HCT116 (cell line): ENCODE measurements at regions not wholly inside any gene's neighbourhood (a gene's known extent, or its start where the extent isn't known, plus 50 kb on each side); places are given as distances from the start of the nearest gene placed in this dataset.

Experiments used
- ATAC-seq: fragments of 200-7000 bp; cut with Tn5 transposase; 2 replicates; pipeline ENCODE4 v1.9.1; 2020; ENCODE audit warnings: mild to moderate bottlenecking, moderate library complexity
- BruUV-seq: library from RNA; stranded (reverse); fragments of 400-500 nt; replicated peaks from 2 replicates; lab custom pipeline; 2021; lab: Mats Ljungman, UMichigan
- CTCF ChIA-PET: fragments of 300-600 bp; sonication (Branson Sonifier 250); formaldehyde crosslinking; loops from one replicate; lab custom pipeline; 2021; ENCODE audit warnings: antibody characterized with exemption; lab: Charles Lee
- POLR2A ChIA-PET: fragments of 300-600, 350-600 bp; sonication (Branson Sonifier 250); formaldehyde crosslinking; loops from one replicate; lab custom pipeline; 2021; ENCODE audit warnings: antibody characterized with exemption; lab: Charles Lee
- RAD21 ChIA-PET, 2 experiments: fragments of 300-600 bp; sonication (Branson Sonifier 250); formaldehyde crosslinking; loops; one replicate each; lab custom pipeline; 2023; ENCODE audit warnings: low total read pairs in 2 of 2; ENCODE audit not compliant: uncharacterized antibody in 2 of 2, unreplicated experiment in 2 of 2, low non-redundant PET in 1 of 2; lab: Charles Lee
- DNase-seq: peaks from one replicate; pipeline ENCODE4 v3.0.0-alpha.2; 2010; ENCODE audit warnings: low read depth, low spot score
- H2AFZ ChIP-seq: fragments of 200-600 bp; shearing (Covaris generic), sonication (generic); 2 replicates; pipeline ENCODE4 v1.6.1; 2017; ENCODE audit warnings: low read depth, mixed run types, mixed read lengths, antibody characterized with exemption, low read length; ENCODE audit not compliant: poor library complexity, severe bottlenecking
- H3K27ac ChIP-seq: 2 replicates; pipeline ENCODE4 v1.5.1; 2012; ENCODE audit warnings: low read depth, low read length
- H3K27me3 ChIP-seq: fragments of 200-600 bp; sonication (generic); 2 replicates; pipeline ENCODE4 v1.6.1; 2016; ENCODE audit warnings: mixed run types, low read length, mixed read lengths; ENCODE audit not compliant: insufficient read depth
- H3K36me3 ChIP-seq, 2 experiments: fragments of 200-500 bp in 1 of 2; fragments of 200-600 bp in 1 of 2; sonication (Bioruptor generic) in 1 of 2; sonication (generic) in 1 of 2; 2 replicates each; pipeline versions ENCODE4 v1.5.1 to v1.6.1; 2014 to 2016; ENCODE audit warnings: low read length in 2 of 2, inconsistent platforms in 1 of 2, mixed read lengths in 1 of 2, mixed run types in 1 of 2; ENCODE audit not compliant: insufficient read depth in 2 of 2, control insufficient read depth in 1 of 2
- H3K4me1 ChIP-seq, 2 experiments: fragments of 200-600 bp in 1 of 2; sonication (generic) in 1 of 2; 2 replicates each; pipeline versions ENCODE4 v1.5.1 to v1.6.1; 2012 to 2017; ENCODE audit warnings: low read length in 2 of 2, inconsistent platforms in 1 of 2, mild to moderate bottlenecking in 1 of 2, mixed read lengths in 1 of 2, mixed run types in 1 of 2, moderate library complexity in 1 of 2; ENCODE audit not compliant: insufficient read depth in 2 of 2, control insufficient read depth in 1 of 2
- H3K4me2 ChIP-seq: fragments of 200-600 bp; sonication (generic); 2 replicates; pipeline ENCODE4 v1.6.1; 2017; ENCODE audit warnings: mixed run types, low read length, mixed read lengths
- H3K4me3 ChIP-seq, 2 experiments: fragments of 200-600 bp in 1 of 2; sonication (generic) in 1 of 2; replicated peaks in 1 of 2; 2 replicates each; pipeline ENCODE4 v1.5.1; 2011 to 2016; ENCODE audit warnings: low read length in 2 of 2, control low read depth in 1 of 2, low read depth in 1 of 2, mild to moderate bottlenecking in 1 of 2, mixed read lengths in 1 of 2, mixed run types in 1 of 2
- H3K79me2 ChIP-seq: fragments of 200-600 bp; sonication (generic); 2 replicates; pipeline ENCODE4 v1.6.1; 2017; ENCODE audit warnings: mild to moderate bottlenecking, mixed run types, low read length, moderate library complexity, mixed read lengths; ENCODE audit not compliant: insufficient read depth
- H3K9ac ChIP-seq: fragments of 200-600 bp; sonication (generic); 2 replicates; pipeline ENCODE4 v1.6.1; 2016; ENCODE audit warnings: low read length, mixed read lengths
- H3K9me2 ChIP-seq: fragments of 200-600 bp; sonication (generic), shearing (Covaris generic); 2 replicates; pipeline ENCODE4 v1.6.1; 2017; ENCODE audit warnings: mixed run types, mild to moderate bottlenecking, moderate library complexity; ENCODE audit not compliant: insufficient read depth
- H3K9me3 ChIP-seq, 2 experiments: fragments of 200-500 bp in 1 of 2; fragments of 200-600 bp in 1 of 2; sonication (Bioruptor generic) in 1 of 2; sonication (generic) in 1 of 2; 2 replicates each; pipeline ENCODE4 v1.6.1; 2014 to 2017; ENCODE audit warnings: low read length in 2 of 2, mixed read lengths in 2 of 2, inconsistent platforms in 1 of 2, low read depth in 1 of 2, mild to moderate bottlenecking in 1 of 2, mixed run types in 1 of 2, moderate library complexity in 1 of 2; ENCODE audit not compliant: control insufficient read depth in 1 of 2, insufficient read depth in 1 of 2
- H4K20me1 ChIP-seq: fragments of 200-600 bp; sonication (generic), shearing (Covaris generic); 2 replicates; pipeline ENCODE4 v1.6.1; 2017; ENCODE audit warnings: mixed run types, mild to moderate bottlenecking, moderate library complexity; ENCODE audit not compliant: insufficient read depth
- CEBPB ChIP-seq: IDR thresholded peaks from 2 replicates; pipeline ENCODE4 v1.6.1; 2012; ENCODE audit warnings: low read depth
- ELF1 ChIP-seq: IDR thresholded peaks from 2 replicates; pipeline ENCODE4 v1.6.1; 2012; ENCODE audit warnings: low read depth, borderline replicate concordance
- EZH2 ChIP-seq: fragments of 200-600 bp; sonication (generic); IDR thresholded peaks from 2 replicates; pipeline ENCODE4 v1.6.1; 2017; ENCODE audit warnings: antibody characterized with exemption, mixed run types
- EZH2phosphoT487 ChIP-seq: fragments of 200-600 bp; IDR thresholded peaks from 2 replicates; pipeline ENCODE4 v1.6.1; 2018; ENCODE audit warnings: antibody characterized with exemption, borderline replicate concordance
- JUND ChIP-seq: IDR thresholded peaks from 2 replicates; pipeline ENCODE4 v1.6.1; 2012
- REST ChIP-seq: IDR thresholded peaks from 2 replicates; pipeline ENCODE4 v1.6.1; 2012; ENCODE audit warnings: low read depth
- SP1 ChIP-seq: IDR thresholded peaks from 2 replicates; pipeline ENCODE4 v1.6.1; 2012; ENCODE audit warnings: low read depth
- SRF ChIP-seq: IDR thresholded peaks from 2 replicates; pipeline ENCODE4 v1.6.1; 2012; ENCODE audit warnings: low read depth
- YY1 ChIP-seq: IDR thresholded peaks from 2 replicates; pipeline ENCODE4 v1.6.1; 2011; ENCODE audit warnings: low read length, low read depth, moderate library complexity, mild to moderate bottlenecking; ENCODE audit not compliant: insufficient replicate concordance; ENCODE audit errors: extremely low read depth
- ZBTB33 ChIP-seq: IDR thresholded peaks from 2 replicates; pipeline ENCODE4 v1.6.1; 2011; ENCODE audit warnings: mild to moderate bottlenecking, low read length, moderate library complexity; ENCODE audit not compliant: insufficient replicate concordance; ENCODE audit errors: extremely low read depth
- ZFX ChIP-seq: fragments of 450-650 bp; IDR thresholded peaks from 2 replicates; pipeline ENCODE4 v1.6.1; 2017
- intact Hi-C: fragments of 100-400 bp; cut with micrococcal nuclease; formaldehyde crosslinking; loops from 2 replicates; pipeline ENCODE4 v1.10.0; 2022
- TF ChIP-seq, protein P1 (sequence below): IDR thresholded peaks from 2 replicates; pipeline ENCODE4 v1.6.1; 2012

DNA sequence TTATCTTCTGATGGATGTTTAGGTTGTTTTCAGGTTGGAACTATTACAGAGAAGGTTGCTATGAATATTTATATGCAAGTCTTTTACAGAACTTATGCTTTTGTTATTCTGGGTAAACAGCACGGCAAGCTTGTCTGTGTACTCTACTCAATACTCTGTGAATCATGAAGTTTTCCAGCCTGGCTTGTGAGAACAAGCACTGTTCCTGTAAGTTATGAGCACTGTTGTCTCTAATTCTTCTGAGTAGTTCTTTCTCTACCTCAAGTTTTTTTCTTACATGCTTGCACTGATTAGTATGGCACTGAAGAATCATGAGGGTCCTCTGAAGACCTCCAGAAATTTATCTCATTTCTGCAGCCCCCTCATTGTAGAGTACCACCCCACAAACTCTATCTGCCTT, 496.9 kb downstream of the KCTD12 start:
- ATAC-seq (no peak), DNase-seq (no peak)
- no peaks in the 10 kb centered on the region for H3K9me2 ChIP-seq
- RAD21 ChIA-PET: no interaction called here
- intact Hi-C loops: no loop called here
- H3K27me3 ChIP-seq: no peaks in the 10 kb centered on the region
- TF ChIP-seq EZH2phosphoT487: no peak
- no peak for TF ChIP-seq ELF1
- no peak for TF ChIP-seq SP1
- no peak for TF ChIP-seq JUND
- no peak for TF ChIP-seq REST
- TF ChIP-seq, protein P1, sequence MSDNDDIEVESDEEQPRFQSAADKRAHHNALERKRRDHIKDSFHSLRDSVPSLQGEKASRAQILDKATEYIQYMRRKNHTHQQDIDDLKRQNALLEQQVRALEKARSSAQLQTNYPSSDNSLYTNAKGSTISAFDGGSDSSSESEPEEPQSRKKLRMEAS: no peak
- no peak for TF ChIP-seq CEBPB
- no peak for TF ChIP-seq SRF
- no peak for TF ChIP-seq ZBTB33
- no peak for TF ChIP-seq ZFX
- no peak for TF ChIP-seq EZH2
- no peak for TF ChIP-seq YY1
- TF ChIP-seq, all 23 proteins: peak for 0
- CTCF ChIA-PET: no interaction called here
- H3K27ac ChIP-seq: no peak overlapping the region
- POLR2A ChIA-PET: no interaction called here
- H3K9ac ChIP-seq: no peak overlapping the region
- H4K20me1 ChIP-seq: no peaks in the 10 kb centered on the region
- H2AFZ ChIP-seq: no peak overlapping the region
- no peaks in the 10 kb centered on the region for H3K36me3 ChIP-seq
- no peaks in the 10 kb centered on the region for H3K4me1 ChIP-seq
- H3K4me3 ChIP-seq: no peak overlapping the region
- no peaks in the 10 kb centered on the region for H3K79me2 ChIP-seq
- no peaks in the 10 kb centered on the region for H3K9me3 ChIP-seq
- BruUV-seq: no TSS peak
- no peak overlapping the region for H3K4me2 ChIP-seq
